GM19467 (cell line): ENCODE measurements at regions not wholly inside any gene's neighbourhood (a gene's known extent, or its start where the extent isn't known, plus 50 kb on each side); places are given as distances from the start of the nearest gene placed in this dataset.

ENCODE experiments used
- ATAC-seq: cut with Tn5 transposase; IDR thresholded peaks from one replicate; pipeline ENCODE4 v1.9.1; 2021; ENCODE audit warnings: mild to moderate bottlenecking, moderate library complexity; ENCODE audit not compliant: unreplicated experiment

DNA sequence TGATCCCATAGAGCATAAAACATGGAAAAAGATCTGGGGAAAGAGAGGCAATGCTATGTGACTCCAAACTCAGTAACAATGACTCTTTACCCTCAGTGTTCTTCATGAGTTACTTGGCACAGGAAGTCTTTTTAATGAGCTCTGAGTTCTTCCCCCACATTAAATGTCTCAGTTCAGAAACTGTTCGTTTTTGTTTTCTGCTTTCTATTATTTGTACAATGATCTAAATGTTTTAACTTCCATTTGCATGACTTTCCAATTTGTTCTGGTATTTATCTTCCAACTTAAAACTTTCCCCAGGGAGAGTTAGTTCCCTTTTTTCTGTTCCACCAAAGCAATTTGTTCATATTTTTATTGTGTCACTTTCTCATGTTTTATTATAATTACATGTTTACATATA is 177.0 kb upstream of the ZBTB20 start:
- ATAC-seq, result no peak

DNA sequence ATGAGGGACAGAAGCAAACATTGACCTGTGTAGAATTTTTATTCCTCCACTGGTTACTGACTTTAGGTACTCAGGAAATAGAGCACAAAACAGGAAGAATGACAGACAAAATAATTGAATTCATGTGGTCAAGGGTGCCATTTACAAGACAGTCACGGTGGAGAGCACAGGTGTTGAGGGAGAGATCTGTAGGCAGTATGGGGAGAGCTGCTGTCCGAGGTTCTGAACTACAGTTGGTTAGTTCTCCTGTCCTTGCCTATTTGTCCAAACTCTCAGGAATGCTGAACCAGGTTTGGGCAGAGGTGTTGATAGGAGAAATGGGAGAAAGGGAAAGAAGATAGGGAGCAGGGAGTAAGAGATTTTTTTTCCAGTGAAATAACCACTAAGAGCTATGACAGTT is 178.5 kb upstream of the ZBTB20 start:
- ATAC-seq, result no peak

DNA sequence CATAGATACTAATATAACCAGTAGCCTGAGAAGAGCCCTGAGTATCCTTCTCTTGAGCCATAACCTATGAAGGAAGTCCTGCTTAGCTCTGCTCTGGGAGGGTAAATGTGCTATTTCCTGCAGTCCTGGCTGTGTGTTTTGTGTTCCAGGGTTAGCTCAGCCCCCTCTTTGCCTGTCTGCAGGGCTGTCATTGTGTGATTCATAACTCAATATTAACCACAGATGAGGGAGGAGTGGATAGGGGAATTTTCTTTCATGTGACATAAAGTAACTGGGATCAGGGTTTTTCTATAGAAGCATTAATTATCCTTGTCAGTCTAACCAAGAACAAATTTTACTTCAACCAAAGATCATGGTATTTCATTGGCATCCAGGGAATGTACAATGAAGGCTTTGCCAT is 183.3 kb upstream of the ZBTB20 start:
- ATAC-seq, result no peak

DNA sequence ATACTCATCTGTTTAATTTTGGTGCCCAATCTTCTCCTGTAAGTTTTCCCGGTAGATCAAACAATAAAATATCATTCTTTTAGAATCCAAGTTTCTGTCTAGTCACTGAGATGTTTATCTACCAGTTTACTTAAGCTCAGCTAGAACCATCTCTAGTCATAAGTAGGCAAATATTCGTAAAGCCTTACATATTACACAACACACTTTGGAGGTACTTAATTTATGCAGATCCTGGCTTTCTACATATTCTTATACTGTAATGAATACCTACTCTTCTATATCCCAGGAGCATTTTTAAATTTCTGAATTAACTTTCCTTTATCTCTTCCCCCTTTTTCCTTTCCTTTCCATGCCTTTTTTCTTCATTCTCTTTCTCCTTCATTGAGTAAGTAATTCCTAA is 185.9 kb upstream of the ZBTB20 start:
- no peak for ATAC-seq

DNA sequence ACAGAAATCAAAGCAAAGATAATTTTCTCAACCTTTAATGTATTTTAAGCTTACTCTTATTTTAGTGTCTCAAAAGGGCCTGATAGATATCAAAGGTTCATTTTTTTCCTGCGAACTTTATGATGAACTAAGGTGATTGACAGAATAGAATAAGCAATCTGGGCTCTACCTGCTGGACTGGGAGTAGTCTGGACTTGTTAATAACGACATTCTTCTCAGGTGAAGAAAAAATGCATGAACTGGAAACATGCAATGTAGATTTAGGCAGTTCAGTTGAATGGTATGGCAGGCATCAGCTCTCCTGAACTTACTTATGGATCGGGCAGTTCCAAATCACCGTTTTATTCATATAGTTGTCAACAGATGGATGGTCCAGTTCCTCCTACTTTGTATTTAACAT is 189.7 kb upstream of the ZBTB20 start:
- no peak for ATAC-seq

DNA sequence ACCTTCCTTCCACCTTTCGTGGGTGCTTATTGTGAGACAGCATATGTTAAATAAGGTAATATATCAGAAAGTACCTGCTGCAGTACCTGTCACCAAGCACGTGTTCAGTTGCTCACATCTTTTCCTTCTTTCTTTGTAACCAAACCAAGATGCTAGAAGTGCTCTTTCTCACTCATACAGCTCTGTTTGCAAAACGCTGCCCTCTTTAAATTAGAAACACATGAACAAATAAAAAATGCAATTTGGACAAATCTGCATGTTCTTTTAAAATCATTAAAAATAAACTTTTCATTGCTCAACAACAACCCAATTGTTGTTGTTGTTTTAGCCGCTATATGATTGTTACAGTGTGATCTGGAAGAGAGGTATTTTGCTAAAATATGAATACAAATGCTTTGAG is 193.5 kb upstream of the ZBTB20 start:
- ATAC-seq, result no peak

DNA sequence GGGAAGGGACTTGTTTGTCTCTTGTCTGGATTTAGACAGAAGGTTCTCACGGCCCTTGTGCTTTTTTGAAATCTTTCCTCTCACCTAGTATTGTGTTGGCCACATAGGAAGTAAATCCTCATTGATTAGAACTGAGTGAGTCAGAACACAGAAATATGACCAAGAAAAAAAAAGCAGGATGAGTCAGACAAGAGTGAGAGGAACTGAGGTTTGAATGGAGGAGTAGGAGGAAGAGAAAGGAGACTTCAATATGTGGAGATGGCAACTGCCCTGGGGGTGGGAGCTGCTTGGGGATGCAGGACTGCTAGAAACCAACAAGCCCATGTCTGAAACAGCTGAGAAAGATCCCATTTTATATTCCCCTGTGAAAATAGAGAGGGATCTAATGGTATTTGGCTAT is 194.1 kb upstream of the ZBTB20 start:
- no peak for ATAC-seq

DNA sequence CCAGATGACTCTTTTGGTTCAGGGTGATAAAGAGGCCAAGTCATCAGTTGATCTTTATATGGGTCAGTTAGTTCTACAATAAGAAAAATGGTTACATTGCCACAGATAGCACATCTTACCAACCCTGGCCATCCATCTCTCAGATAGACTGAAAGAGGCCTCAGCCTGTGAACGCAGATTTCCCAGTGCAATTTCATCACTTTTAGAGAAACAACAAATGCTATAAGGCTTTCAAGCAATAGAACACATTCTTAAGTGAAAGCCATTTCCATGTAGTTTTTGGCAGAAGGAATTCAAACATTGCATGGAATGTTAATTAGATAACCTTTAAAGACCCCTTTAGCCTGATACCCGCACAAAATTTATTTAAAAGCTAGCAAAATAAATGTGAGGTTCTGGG is 200.6 kb upstream of the ZBTB20 start:
- ATAC-seq, result no peak

DNA sequence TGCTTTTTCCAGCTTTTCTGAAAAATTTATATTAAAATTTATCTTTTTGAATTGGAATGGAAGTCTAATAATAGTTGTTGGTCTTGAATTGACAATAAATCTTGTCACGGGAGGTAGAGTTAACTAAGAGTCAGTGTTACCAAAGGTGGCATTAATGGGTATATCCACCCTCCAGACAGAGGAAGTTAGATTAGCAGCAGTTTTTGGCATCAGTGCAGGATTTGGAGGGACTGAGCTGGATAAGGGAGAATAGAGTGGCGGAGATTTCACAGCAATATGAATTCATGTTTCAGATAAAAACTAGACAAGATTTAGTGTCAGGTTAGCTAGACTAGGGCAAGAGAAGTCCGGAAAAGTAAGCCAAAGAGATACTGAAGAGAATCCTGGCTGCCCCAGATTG is 201.3 kb upstream of the ZBTB20 start:
- ATAC-seq, result no peak

DNA sequence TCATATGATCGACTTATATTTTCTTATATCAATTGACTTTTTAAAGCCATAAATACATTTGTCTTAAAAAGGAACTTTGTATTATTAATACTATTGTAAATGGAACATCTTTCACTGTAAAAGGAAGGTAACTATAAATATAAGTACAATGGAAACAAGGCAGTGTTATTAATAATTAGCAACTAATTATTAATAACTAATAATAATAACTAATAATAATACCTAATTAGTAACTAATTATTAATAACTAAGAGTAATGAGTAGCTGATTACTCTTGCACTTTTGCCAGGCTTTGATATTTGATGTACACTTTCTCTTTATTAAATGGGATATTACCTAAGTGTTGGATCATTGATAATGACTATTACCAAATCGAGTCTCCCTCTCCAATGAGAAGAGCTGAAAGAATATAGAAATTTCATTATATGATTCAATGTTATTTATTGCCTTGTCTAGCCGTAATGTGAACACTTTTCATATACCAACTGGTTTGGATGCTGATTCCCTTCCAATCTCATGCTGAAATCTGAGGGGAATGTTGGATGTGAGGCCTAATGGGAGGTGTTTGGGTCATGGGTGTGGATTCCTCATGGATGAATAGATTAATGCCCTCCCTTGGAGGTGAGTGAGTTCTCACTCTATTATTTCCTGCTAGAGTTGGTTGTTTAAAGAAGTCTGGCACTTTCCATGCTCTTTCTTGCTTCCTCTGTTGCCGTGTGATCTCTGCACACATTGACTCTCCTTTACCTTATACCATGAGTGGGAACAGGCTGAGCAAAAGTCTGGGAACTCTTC is 202.1 kb upstream of the ZBTB20 start:
- no peak for ATAC-seq

DNA sequence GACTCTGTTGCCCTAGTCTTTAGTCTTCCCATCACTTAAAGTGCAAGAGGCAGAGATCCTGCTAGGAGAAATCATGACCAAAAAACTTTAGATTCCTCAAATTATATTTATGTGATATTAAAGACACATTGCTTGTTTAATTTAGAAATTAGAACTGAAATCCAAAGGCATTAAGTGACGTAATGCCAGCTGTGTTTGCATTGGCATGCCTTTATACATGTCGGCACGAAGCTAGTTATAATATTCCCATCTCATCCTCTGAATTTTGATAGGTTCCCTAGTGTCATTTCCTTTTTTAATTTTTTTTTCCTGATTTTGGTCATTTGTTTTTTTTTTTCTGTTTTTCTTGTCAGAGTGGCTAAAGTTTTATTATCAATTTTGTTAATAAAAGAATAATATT is 203.5 kb upstream of the ZBTB20 start:
- ATAC-seq, result no peak

DNA sequence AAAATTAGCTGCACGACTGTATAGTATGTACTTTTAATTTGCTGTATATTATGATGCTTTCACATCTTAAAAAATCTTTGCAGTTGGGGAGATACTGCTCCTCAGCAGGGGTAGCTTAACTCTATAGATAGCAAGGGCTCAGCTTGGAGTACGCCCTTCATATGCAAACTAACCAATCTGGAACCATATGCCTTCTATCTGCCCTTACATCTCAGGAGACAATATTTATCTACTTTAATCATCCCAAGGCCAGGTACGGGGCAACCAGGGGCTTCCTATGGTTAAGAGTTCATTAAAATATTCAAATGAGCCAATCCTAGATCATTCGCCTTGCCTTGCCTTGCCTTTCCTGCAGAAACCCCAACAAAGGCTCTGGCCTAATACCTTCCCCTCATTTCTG is 204.1 kb upstream of the ZBTB20 start:
- ATAC-seq, result no peak

DNA sequence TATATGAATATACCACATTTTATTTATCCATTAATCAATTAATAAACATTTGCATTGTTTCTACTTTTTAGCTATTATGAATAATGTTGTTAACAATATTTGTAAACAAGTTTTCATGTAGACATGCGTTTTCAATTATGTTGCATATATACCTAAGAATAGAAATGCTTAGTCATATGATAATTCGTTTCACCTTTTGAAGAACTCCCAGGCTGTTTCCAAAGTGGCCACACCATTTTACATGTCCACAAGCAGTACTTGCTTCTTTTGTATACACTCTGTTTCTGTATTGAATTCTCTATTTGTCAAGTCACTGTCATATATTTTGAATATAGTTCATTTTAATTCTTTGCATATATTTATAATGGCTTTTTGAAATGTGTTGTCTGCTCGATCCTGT is 206.9 kb upstream of the ZBTB20 start:
- ATAC-seq, result no peak

DNA sequence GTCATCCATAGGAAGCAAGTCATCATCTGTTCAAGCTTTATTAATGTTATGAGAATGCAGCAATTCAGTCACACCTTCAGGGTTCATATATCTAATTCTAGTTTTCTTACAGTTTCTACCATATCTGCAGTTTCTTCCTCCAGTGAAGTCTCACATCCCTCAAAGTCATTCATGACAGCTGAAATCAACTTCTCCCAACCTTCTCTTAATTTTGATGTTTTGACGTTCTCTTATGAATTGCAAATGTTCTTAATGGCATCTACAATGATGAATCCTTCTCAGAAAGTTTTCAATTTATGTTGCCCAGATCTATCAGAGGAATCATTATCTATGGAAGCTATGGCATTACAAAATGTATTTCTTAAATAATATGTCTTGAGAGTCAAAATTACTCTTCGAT is 210.4 kb upstream of the ZBTB20 start:
- ATAC-seq, result no peak

DNA sequence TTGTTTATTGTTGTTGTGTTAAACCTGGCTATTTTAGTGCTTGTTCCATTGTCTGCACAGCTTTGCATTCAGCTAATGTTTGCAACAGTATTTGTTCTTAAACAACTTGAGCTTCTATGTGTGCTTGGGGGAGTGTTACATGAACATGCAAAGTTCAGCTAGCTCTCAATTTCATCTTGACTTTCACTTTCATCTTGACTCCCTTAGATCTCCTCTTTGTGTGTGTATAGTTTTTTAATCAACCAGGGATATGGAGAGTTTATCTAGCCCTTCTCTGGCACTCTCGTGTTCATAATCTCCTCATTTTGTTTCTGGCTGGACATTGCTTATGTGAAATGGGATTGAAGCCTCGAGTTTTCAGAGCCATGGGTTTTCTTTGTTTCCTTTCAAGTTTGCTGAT is 212.4 kb upstream of the ZBTB20 start:
- ATAC-seq, result peak; percentile 87

DNA sequence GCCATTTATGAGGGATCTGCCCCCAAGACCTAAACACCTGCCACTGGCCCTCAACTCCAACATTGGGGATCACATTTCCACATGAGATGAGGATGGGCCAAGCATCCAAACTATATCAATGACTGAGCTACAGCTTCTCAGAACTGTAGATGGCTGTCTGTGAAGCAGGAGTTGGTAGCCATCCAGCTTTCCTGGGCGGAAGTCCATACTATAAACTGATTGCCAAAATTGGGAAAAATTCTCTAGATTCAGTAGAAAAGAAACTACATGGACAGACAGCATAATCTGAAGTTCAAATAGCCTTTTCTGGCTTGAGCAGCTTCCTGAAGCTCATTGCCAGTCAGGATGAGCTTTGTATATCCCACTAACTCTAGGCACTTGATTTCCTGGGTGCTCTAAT is 214.7 kb upstream of the ZBTB20 start:
- no peak for ATAC-seq

DNA sequence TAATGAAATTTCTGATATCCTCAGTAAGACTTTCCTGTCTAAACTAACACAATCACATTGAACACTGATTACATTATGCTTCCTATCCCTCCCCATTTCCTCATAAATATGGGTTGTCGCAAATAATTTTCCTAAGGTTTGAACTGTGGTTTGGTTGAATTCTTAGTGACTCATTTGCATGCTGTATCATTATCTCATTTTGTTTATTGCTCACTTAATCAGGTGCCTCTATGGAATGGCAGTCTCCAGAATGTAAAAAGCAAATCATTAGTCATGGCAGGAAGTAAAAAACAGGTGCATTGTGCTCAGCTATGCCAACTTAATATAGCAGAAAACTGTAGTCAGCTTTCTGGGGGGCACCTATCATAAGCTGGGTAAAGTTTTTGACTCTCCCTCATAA is 216.0 kb upstream of the ZBTB20 start:
- no peak for ATAC-seq

DNA sequence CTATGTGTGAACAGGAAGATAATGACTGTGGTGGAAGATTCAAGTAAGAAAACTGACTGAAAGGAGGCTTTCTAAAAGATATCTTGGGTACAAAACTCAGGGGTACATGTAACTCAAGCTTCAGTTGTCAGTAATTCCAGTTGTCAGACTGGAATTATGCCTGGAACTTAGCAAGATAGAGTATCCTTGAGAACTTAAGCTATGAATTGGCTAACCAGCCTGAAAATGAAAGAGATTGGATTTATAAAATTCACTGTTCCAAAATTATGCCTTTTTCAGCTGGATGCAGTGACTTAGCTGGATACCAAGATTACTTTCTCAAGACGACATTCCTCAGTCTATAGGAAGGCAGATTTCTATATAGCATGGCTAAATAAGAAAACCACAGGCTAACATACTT is 221.9 kb upstream of the ZBTB20 start:
- no peak for ATAC-seq

DNA sequence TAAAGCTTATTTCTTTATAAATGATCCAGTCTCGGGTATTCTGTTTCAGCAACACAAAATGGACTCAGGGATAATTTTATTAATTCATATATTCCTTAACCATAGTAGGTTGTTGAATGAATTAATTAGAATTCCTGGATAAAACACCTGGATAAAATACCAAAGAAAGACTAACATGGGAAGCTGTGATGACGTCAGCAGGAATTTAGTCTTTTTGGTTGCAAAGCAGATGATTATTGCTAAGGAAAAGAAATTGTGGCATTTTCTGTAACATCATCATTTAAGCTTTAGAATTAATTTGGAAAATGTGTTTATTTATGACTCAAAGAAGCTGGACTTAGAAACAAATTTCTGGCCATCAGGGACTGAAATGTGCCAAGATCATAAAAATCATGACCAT is 228.3 kb upstream of the ZBTB20 start:
- ATAC-seq, result no peak

DNA sequence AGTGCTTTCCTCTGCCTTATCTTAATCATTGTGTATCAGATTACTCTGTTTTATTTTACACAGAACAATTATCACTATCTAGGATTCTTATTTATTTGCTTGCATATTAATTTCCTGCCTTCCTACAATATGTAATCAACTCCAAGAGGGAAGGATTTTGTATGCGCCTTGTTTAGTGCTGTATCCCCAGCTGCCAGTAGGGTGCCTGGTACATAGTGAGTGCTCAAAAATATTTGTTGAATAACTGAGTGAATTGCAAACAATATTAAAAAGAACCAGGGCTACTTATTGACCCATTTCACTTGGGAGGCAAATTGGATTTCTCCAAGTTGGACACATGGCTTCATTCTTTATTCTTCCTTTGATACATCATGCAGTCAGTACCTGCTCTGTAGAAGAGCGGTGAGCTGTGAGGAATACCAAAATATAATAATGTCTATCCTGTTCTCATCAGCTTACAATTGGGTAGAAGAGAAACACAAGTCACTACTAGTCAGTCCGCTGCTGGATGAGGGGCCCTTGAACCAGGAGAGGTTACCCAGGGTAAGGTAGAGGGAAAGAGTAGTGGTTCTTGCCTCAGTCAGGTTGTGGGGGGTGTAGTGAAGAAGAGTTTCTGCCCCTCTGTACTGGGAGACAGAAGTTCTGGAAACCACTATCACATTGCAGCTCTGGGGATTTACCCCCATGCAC is 233.9 kb upstream of the ZBTB20 start:
- ATAC-seq, result no peak

DNA sequence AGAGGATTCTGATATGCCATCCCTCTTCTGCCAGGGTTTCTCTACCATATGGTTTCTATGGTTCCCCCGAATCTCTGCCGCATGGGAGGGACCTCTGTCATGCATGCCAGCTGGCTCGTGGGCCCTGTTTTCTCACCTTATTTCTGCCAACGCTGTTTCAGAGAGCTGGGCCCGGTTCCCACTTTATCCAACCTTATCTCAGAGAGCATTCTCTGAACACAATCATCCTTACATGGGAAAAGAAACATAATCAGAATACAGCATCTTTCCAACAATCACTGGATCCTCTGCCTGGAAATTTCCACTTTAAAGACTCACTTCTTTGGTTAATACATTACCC is 234.5 kb upstream of the ZBTB20 start:
- no peak for ATAC-seq

DNA sequence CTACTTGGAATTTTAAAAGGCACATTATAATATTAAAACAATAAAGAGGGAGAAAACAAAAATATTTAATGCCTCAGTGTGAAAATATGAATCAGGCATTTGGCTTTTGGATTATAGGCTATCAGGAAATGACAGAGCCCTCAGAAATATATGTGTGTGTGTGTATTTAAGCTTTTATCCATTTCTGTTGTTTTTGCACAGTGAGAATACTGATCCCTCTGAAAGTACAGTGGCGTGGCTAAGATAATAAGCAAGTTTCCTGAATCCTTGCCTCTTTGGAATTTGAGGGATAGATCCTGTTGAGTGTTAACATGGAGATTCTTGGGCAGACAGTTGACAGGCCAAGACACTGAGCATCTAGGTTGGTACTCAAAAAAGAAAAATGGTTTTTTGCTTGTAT is 234.8 kb upstream of the ZBTB20 start:
- ATAC-seq, result no peak

DNA sequence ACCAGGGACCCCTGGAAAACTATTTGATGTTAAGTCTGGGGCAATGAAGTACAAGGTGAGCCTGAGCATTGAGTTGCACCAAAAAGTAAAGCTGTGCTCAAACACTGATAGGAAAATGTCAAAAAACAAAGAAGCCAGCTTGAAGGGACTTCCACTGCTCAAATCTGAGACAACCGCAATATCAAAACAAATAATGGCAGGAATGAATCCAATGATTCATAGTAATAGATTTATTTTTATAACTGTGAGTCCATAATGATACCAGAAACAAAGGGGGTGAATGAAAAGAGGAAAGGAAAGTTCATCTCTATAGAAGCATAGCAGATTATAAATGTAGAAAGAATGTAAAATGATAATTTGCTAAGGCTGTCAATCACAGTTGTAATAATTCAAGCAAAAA is 237.3 kb upstream of the ZBTB20 start:
- ATAC-seq, result no peak
